Transverse colon (tissue), 4 donors: ENCODE measurements at regions not wholly inside any gene's neighbourhood (a gene's known extent, or its start where the extent isn't known, plus 50 kb on each side); places are given as distances from the start of the nearest gene placed in this dataset.
"Not testable (repeated sequence)": the region's sequence is repeated elsewhere in the genome, so short reads cannot be mapped to it uniquely, and the experiment has no call there.

Experiments
- DNase-seq: peaks from one replicate; pipeline ENCODE4 v3.0.0-alpha.2; 2019
- H3K27ac ChIP-seq, 4 donors: fragments of 200-600 bp; sonication (generic); 2 replicates each; pipeline ENCODE4 v1.5.1; 2016 to 2018; ENCODE audit warnings: inconsistent platforms in 4 of 4
- H3K27me3 ChIP-seq: fragments of 200-600 bp; sonication (generic); 2 replicates; pipeline ENCODE4 v1.5.1; 2017; ENCODE audit warnings: inconsistent platforms
- H3K36me3 ChIP-seq, 4 donors: fragments of 200-600 bp; sonication (generic); 2 replicates each; pipeline ENCODE4 v1.5.1; 2017 to 2019; ENCODE audit warnings: inconsistent platforms in 4 of 4
- H3K4me1 ChIP-seq, 4 donors: fragments of 200-600 bp; sonication (generic); 2 replicates each; pipeline ENCODE4 v1.5.1; 2017 to 2020; ENCODE audit warnings: inconsistent platforms in 4 of 4
- H3K4me3 ChIP-seq, 4 donors: fragments of 200-600 bp; sonication (generic); 1 replicate in 1 of 4; 2 replicates in 3 of 4; pipeline versions ENCODE4 v1.5.1 to v1.6.1; 2017 to 2019; ENCODE audit warnings: inconsistent platforms in 4 of 4
- H3K9me3 ChIP-seq, 2 donors: fragments of 200-600 bp; sonication (generic); 2 replicates each; pipeline ENCODE4 v1.5.1; 2017 to 2019; ENCODE audit warnings: inconsistent platforms in 2 of 2
- EP300 ChIP-seq: sonication (generic); formaldehyde crosslinking; IDR thresholded peaks from one replicate; pipeline ENCODE4 v1.6.1; 2017; ENCODE audit warnings: antibody characterized with exemption, low read depth
- POLR2A ChIP-seq: fragments of 450-650 bp; IDR thresholded peaks from one replicate; pipeline ENCODE4 v1.6.1; 2016; ENCODE audit warnings: antibody characterized with exemption, mild to moderate bottlenecking, moderate library complexity
- POLR2AphosphoS5 ChIP-seq, 3 donors: sonication (generic); formaldehyde crosslinking; IDR thresholded peaks; one replicate each; pipeline ENCODE4 v1.6.1; 2016; ENCODE audit warnings: antibody characterized with exemption in 3 of 3
- WGBS, 2 donors: methylation state at CpG; one replicate each; pipeline ENCODE4 v1.1.5; 2018; ENCODE audit warnings: low coverage in 1 of 2; 5-methylcytosine and 5-hydroxymethylcytosine counted together
- in situ Hi-C, 4 donors: fragments of 200-750 bp; cut with MboI; loops; one replicate each; pipeline versions ENCODE4 v1.15.0 to v1.15.1; 2017; ENCODE audit warnings: low sequenced_read_pairs in 3 of 4, low pct_ligation_motif_present in 1 of 4, low pct_unique_long_range_greater_than_20kb in 1 of 4
- intact Hi-C: fragments of 100-400 bp; cut with DNase I; formaldehyde crosslinking; loops from one replicate; pipeline ENCODE4 v1.15.1; 2023; ENCODE audit warnings: low total_unique reads
- TF ChIP-seq, protein P1 (sequence below), 5 experiments: fragments of 200-600 bp in 3 of 5; fragments of 450-650 bp in 2 of 5; sonication (generic) in 3 of 5; IDR thresholded peaks; 1 replicate in 2 of 5; 2 replicates in 3 of 5; pipeline ENCODE4 v1.5.1; 2016 to 2017; ENCODE audit warnings: antibody characterized with exemption in 5 of 5, inconsistent platforms in 3 of 5, mild to moderate bottlenecking in 2 of 5, moderate library complexity in 1 of 5

DNA sequence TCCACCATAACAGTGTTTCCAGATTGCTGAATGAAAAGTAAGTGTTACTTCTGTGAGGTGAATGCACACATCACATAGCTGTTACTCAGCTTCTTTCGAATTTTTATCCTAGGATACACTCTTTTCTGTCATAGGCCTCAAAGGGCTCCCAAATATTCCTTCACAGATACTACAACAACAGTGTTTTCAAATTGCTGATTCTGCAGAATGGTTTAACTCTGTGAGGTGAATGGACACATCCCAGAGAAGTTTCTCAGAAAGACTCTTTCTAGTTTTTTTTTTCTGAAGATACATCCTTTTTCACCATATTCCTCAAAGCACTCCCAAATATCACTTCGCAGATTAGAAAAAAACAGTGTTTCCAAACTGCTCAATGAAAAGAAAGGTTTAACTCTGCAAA, 221.1 kb downstream of the OR4A5 start:
- no peak overlapping the region for H3K4me3 ChIP-seq
- intact Hi-C loops, result no loop called here
- TF ChIP-seq EP300 (no peak), POLR2A (no peak), POLR2AphosphoS5 (IDR thresholded peaks at IDR 0.05) (no peak)
- TF ChIP-seq, protein P1, sequence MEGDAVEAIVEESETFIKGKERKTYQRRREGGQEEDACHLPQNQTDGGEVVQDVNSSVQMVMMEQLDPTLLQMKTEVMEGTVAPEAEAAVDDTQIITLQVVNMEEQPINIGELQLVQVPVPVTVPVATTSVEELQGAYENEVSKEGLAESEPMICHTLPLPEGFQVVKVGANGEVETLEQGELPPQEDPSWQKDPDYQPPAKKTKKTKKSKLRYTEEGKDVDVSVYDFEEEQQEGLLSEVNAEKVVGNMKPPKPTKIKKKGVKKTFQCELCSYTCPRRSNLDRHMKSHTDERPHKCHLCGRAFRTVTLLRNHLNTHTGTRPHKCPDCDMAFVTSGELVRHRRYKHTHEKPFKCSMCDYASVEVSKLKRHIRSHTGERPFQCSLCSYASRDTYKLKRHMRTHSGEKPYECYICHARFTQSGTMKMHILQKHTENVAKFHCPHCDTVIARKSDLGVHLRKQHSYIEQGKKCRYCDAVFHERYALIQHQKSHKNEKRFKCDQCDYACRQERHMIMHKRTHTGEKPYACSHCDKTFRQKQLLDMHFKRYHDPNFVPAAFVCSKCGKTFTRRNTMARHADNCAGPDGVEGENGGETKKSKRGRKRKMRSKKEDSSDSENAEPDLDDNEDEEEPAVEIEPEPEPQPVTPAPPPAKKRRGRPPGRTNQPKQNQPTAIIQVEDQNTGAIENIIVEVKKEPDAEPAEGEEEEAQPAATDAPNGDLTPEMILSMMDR (IDR thresholded peaks at IDR 0.05), result no peak
- no peaks in the 10 kb centered on the region for H3K36me3 ChIP-seq
- DNase-seq, result no peak
- H3K4me1 ChIP-seq, result no peaks in the 10 kb centered on the region
- in situ Hi-C loops, result no loop called here
- no peaks in the 10 kb centered on the region for H3K27me3 ChIP-seq
- WGBS, 2 donors, result 51 to 63% methylated on average over 2 of the region's 2 CpGs
- H3K27ac ChIP-seq, result no peak overlapping the region
- H3K9me3 ChIP-seq, result peaks cover 71 to 96% of the 10 kb centered on the region in 2 donors

DNA sequence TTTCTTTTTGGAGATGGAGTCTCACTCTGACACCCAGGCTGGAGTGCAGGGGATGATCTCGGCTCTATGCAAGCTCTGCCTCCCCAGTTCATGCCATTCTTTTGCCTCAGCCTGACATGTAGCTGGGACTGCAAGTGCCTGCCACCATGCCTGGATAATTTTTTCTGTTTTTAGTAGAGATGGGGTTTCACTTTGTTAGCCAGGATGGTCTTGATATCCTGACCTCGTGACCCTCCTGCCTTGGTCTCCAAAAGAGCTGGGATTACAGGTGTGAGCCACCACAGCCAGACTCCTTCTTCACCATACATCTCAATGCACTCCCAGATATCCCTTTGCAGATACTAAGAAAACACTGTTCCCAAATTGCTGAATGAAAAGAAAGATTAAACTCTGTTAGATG, 224.3 kb downstream of the OR4A5 start:
- no peak for DNase-seq
- no peak overlapping the region for H3K27ac ChIP-seq
- H3K36me3 ChIP-seq, result no peaks in the 10 kb centered on the region
- 22 to 23% methylated on average over 1 to 2 of the region's 2 CpGs for WGBS, 2 donors
- no peaks in the 10 kb centered on the region for H3K4me1 ChIP-seq
- H3K9me3 ChIP-seq, result peaks cover 76 to 97% of the 10 kb centered on the region in 2 donors
- H3K27me3 ChIP-seq, result no peaks in the 10 kb centered on the region
- H3K4me3 ChIP-seq, result no peak overlapping the region
- in situ Hi-C loops, result no loop called here
- TF ChIP-seq POLR2A, result no peak
- TF ChIP-seq EP300, result no peak
- TF ChIP-seq POLR2AphosphoS5 (IDR thresholded peaks at IDR 0.05), result no peak
- TF ChIP-seq, protein P1 (IDR thresholded peaks at IDR 0.05), result no peak
- intact Hi-C loops, result no loop called here

DNA sequence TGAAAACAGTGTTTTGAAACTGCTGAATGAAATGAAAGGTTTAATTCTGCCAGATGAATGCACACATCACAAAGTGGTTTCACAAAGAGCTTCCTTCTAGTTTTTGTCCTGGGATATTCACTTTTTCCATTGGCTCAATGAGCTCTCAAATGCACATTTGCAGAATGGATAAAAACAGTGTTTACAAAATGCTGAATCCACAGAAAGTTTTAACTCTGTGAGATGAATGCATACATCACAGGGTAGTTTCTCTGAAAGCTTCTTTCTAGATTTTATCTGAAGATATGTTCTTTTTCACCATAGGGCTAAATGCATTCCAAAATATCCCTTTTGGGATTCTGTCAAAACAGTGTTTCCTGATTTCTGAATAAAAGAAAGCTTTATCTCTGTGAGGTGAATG, 237.6 kb downstream of the OR4A5 start:
- in situ Hi-C loops, result no loop called here
- TF ChIP-seq, protein P1 (IDR thresholded peaks at IDR 0.05), result no peak
- no peak for TF ChIP-seq EP300

DNA sequence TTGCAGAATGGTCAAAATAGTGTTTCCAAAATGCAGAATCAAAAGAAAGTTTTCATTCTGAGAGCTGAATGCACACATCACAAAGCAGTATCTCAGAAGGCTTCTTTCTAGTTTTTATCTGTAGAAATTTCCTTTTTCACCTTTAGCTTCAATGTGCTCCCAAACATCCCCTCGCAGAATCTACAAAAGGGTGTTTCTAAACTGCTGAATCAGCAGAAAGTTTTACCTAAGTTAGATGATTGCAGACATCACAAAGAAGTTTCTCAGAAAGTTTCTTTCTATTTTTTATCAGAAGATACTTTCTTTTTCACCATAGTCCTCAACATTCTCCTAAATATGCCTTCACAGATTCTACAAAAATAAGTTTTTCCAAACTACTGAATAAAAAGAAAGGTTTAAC, 239.8 kb downstream of the OR4A5 start:
- Histone ChIP-seq H3K4me1 (no peaks in the 10 kb centered on the region), H3K27ac (no peak overlapping the region), H3K36me3 (no peaks in the 10 kb centered on the region), H3K4me3 (no peak overlapping the region), H3K9me3 (peaks cover 34 to 42% of the 10 kb centered on the region in 2 donors), H3K27me3 (no peaks in the 10 kb centered on the region)
- DNase-seq, result no peak
- intact Hi-C loops, result no loop called here
- TF ChIP-seq, protein P1 (IDR thresholded peaks at IDR 0.05), result no peak
- TF ChIP-seq POLR2A (no peak), POLR2AphosphoS5 (IDR thresholded peaks at IDR 0.05) (no peak), EP300 (no peak)
- 87 to 100% methylated on average over 1 of the region's 1 CpG for WGBS, 2 donors
- in situ Hi-C loops, result no loop called here

More for the DNA sequence above, 237.6 kb downstream of the OR4A5 start:
- Histone ChIP-seq H3K4me3 (no peak overlapping the region), H3K4me1 (no peaks in the 10 kb centered on the region), H3K27ac (no peak overlapping the region), H3K9me3 (peaks cover 56 to 62% of the 10 kb centered on the region in 2 donors), H3K36me3 (no peaks in the 10 kb centered on the region), H3K27me3 (no peaks in the 10 kb centered on the region)
- intact Hi-C loops, result no loop called here
- no peak for DNase-seq

DNA sequence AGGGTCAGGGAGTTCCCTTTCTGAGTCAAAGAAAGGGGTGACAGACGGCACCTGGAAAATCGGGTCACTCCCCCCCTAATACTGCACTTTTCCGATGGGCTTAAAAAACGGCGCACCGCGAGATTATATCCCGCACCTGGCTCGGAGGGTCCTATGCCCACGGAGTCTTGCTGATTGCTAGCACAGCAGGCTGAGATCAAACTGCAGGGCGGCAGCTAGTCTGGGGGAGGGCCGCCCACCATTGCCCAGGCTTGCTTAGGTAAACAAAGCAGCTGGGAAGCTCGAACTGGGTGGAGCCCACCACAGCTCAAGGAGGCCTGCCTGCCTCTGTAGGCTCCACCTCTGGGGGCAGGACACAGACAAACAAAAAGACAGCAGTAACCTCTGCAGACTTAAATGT, 240.5 kb downstream of the OR4A5 start:
- in situ Hi-C loops, H3K27me3 ChIP-seq, intact Hi-C loops, H3K27ac ChIP-seq, DNase-seq, H3K36me3 ChIP-seq, H3K4me1 ChIP-seq, H3K4me3 ChIP-seq: not testable (repeated sequence)
- WGBS, 2 donors, result 88% methylated on average over 12 of the region's 13 CpGs; no CpG with 5 or more reads in 1 of the 2 donors
- H3K9me3 ChIP-seq, result peaks cover 28 to 35% of the 10 kb centered on the region in 2 donors
